OCI-LY1 (cell line): ENCODE measurements at regions not wholly inside any gene's neighbourhood (a gene's known extent, or its start where the extent isn't known, plus 50 kb on each side); places are given as distances from the start of the nearest gene placed in this dataset.

Source experiments
- H2AFZ ChIP-seq: fragments of 200-600 bp; sonication (generic), shearing (Covaris generic); 2 replicates; pipeline ENCODE4 v1.6.0; 2014; ENCODE audit warnings: antibody characterized with exemption, mild to moderate bottlenecking, low read length
- H3F3A ChIP-seq: fragments of 200-600 bp; sonication (generic), shearing (Covaris generic); 2 replicates; pipeline ENCODE4 v1.6.0; 2014; ENCODE audit warnings: mild to moderate bottlenecking, antibody characterized with exemption, low read length, moderate library complexity; ENCODE audit not compliant: insufficient read depth
- H3K27ac ChIP-seq: fragments of 200-600 bp; sonication (generic); 2 replicates; pipeline ENCODE4 v1.5.1; 2014; ENCODE audit warnings: low read length, mixed run types, mild to moderate bottlenecking, low read depth; ENCODE audit not compliant: poor library complexity, severe bottlenecking
- H3K27me3 ChIP-seq: fragments of 200-600 bp; sonication (generic); 2 replicates; pipeline ENCODE4 v1.6.0; 2014; ENCODE audit warnings: antibody characterized with exemption, mild to moderate bottlenecking, low read length, moderate library complexity; ENCODE audit not compliant: insufficient read depth
- H3K36me3 ChIP-seq: fragments of 200-600 bp; sonication (generic); 2 replicates; pipeline ENCODE4 v1.6.1; 2014; ENCODE audit warnings: mild to moderate bottlenecking, antibody characterized with exemption, low read length, moderate library complexity, mixed read lengths; ENCODE audit not compliant: insufficient read depth
- H3K4me1 ChIP-seq: fragments of 200-600 bp; sonication (generic); 2 replicates; pipeline ENCODE4 v1.5.1; 2014; ENCODE audit warnings: mild to moderate bottlenecking, low read length, moderate library complexity; ENCODE audit not compliant: insufficient read depth, severe bottlenecking
- H3K4me2 ChIP-seq: fragments of 200-600 bp; sonication (generic), shearing (Covaris generic); 2 replicates; pipeline ENCODE4 v1.6.1; 2014; ENCODE audit warnings: low read length
- H3K4me3 ChIP-seq: fragments of 200-600 bp; sonication (generic); 2 replicates; pipeline ENCODE4 v1.5.1; 2014; ENCODE audit warnings: low read length, low read depth, mild to moderate bottlenecking, mixed read lengths; ENCODE audit not compliant: poor library complexity, severe bottlenecking
- H3K79me2 ChIP-seq: fragments of 200-600 bp; shearing (Covaris generic); 2 replicates; pipeline ENCODE4 v1.6.1; 2016; ENCODE audit warnings: mixed run types, low read length, mixed read lengths; ENCODE audit not compliant: insufficient read depth
- H3K9ac ChIP-seq: fragments of 200-600 bp; sonication (generic), shearing (Covaris generic); 2 replicates; pipeline ENCODE4 v1.6.1; 2014; ENCODE audit warnings: mild to moderate bottlenecking, low read length, mixed read lengths
- H3K9me2 ChIP-seq: fragments of 200-600 bp; sonication (generic), shearing (Covaris generic); 2 replicates; pipeline ENCODE4 v1.6.1; 2014; ENCODE audit warnings: low read depth, mild to moderate bottlenecking, low read length, mixed read lengths
- H3K9me3 ChIP-seq: fragments of 200-600 bp; shearing (Covaris generic); 2 replicates; pipeline ENCODE4 v1.6.1; 2014; ENCODE audit warnings: low read length, mixed read lengths
- H4K20me1 ChIP-seq: fragments of 200-600 bp; sonication (generic), shearing (Covaris generic); 2 replicates; pipeline ENCODE4 v1.6.0; 2016; ENCODE audit warnings: mild to moderate bottlenecking, low read length; ENCODE audit not compliant: insufficient read depth
- CTCF ChIP-seq: fragments of 200-600 bp; sonication (generic), shearing (Covaris generic); IDR thresholded peaks from 2 replicates; pipeline ENCODE4 v1.5.1; 2017; ENCODE audit warnings: mild to moderate bottlenecking, antibody characterized with exemption, low read length, moderate library complexity, mixed read lengths
- EZH2 ChIP-seq: fragments of 200-600 bp; sonication (generic), shearing (Covaris generic); IDR thresholded peaks from 2 replicates; pipeline ENCODE4 v1.8.0; 2017; ENCODE audit warnings: borderline replicate concordance, mixed run types, mild to moderate bottlenecking, antibody characterized with exemption, low read length, moderate library complexity, mixed read lengths

DNA sequence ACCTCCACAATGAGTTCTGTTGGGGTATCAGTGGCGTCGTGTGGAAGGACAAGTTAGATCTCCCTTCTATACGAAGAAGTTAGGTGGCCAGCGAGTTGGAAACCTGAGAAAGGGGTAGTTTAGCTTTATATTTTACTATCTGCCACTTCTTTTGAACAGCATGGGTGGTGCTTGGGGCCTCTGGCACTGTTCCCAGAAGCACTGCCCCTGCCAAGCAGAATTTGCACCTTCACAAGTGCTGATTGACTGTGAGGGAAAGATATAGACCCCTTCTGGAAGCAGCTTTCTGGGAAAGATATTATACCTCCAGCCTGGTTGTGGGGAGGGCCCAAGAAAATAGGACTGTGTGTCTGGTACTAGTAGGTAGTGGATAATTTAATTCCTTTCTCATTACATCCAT lies 246.9 kb downstream of the FBXO8 start:
- no peaks in the 10 kb centered on the region for H3K27me3 ChIP-seq
- H3K9me3 ChIP-seq: no peaks in the 10 kb centered on the region
- no peaks in the 10 kb centered on the region for H3F3A ChIP-seq
- H3K4me1 ChIP-seq: no peaks in the 10 kb centered on the region
- no peaks in the 10 kb centered on the region for H3K79me2 ChIP-seq
- H4K20me1 ChIP-seq: no peaks in the 10 kb centered on the region
- H3K9me2 ChIP-seq: no peaks in the 10 kb centered on the region
- no peak for TF ChIP-seq EZH2
- TF ChIP-seq CTCF: no peak
- no peaks in the 10 kb centered on the region for H3K36me3 ChIP-seq
- H3K4me3 ChIP-seq: no peak overlapping the region
- H3K4me2 ChIP-seq: no peak overlapping the region
- H3K9ac ChIP-seq: no peak overlapping the region
- H3K27ac ChIP-seq: no peak overlapping the region
- H2AFZ ChIP-seq: no peak overlapping the region

DNA sequence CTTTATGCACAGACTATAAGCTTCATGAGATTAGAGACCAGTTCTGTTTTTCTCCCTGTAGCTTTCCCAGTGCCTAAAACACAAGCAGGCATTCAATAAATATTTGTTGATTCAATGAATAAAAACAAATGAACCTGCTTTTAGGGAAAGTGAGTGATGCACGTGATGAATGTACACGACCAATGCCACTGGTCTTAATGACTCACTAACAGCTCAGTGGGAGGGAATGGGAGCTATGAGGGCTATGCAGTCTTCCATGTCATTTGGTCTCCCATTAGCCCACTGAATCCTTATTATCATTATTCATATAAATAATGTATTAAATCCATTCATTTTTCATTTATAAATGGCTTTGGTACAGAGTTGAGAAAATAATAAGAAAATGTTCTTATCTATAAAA lies 247.4 kb downstream of the FBXO8 start:
- Histone ChIP-seq H3K9me2 (no peaks in the 10 kb centered on the region), H3K4me2 (no peak overlapping the region), H3K27me3 (no peaks in the 10 kb centered on the region), H3F3A (no peaks in the 10 kb centered on the region), H4K20me1 (no peaks in the 10 kb centered on the region), H3K4me1 (no peaks in the 10 kb centered on the region), H3K9ac (no peak overlapping the region), H3K36me3 (no peaks in the 10 kb centered on the region), H2AFZ (no peak overlapping the region), H3K9me3 (no peaks in the 10 kb centered on the region), H3K4me3 (no peak overlapping the region), H3K79me2 (no peaks in the 10 kb centered on the region), H3K27ac (no peak overlapping the region)
- TF ChIP-seq CTCF (no peak), EZH2 (no peak)

DNA sequence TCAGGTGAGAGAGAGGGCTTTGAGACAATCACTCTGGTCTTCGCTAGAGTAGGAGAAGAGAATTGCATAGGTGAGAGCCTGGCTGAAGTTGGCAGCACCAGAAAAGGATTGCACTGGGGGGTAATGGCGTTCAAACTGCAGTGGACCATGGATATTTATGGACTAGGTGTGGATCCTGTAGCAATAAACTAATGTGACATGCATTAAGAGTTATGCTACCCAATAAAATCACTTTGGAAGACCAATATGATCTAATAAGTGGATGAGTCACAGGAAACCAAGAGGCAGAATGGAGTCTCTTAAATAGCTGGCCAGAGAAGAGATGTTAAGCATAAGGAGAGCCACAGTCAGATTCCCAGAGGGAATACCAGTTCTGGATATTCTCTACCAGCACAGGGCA lies 259.8 kb downstream of the FBXO8 start:
- Histone ChIP-seq H3K27me3 (no peaks in the 10 kb centered on the region), H3K79me2 (no peaks in the 10 kb centered on the region), H3K4me1 (no peaks in the 10 kb centered on the region), H3K36me3 (no peaks in the 10 kb centered on the region), H3K27ac (no peak overlapping the region), H3F3A (no peaks in the 10 kb centered on the region), H3K9me2 (no peaks in the 10 kb centered on the region), H3K4me2 (no peak overlapping the region), H3K4me3 (no peak overlapping the region), H4K20me1 (no peaks in the 10 kb centered on the region), H3K9ac (no peak overlapping the region), H3K9me3 (no peaks in the 10 kb centered on the region), H2AFZ (no peak overlapping the region)
- TF ChIP-seq CTCF: no peak
- TF ChIP-seq EZH2: no peak
